GM12892 (cell line): ENCODE measurements at regions not wholly inside any gene's neighbourhood (a gene's known extent, or its start where the extent isn't known, plus 50 kb on each side); places are given as distances from the start of the nearest gene placed in this dataset.
"Not testable (repeated sequence)": the region's sequence is repeated elsewhere in the genome, so short reads cannot be mapped to it uniquely, and the experiment has no call there.

Experiments
- DNase-seq: peaks from one replicate; pipeline ENCODE4 v3.0.0; 2011; ENCODE audit not compliant: insufficient read length
- FAIRE-seq: peaks from 2 replicates; lab custom pipeline; 2011; peaks lifted over from hg19 to GRCh38; lab: Jason Lieb, UNC
- POLR2A ChIP-seq: IDR thresholded peaks from 2 replicates; pipeline ENCODE4 v1.6.1; 2011; ENCODE audit warnings: low read depth, low read length, control low read depth
- POLR2AphosphoS5 ChIP-seq: IDR thresholded peaks from 2 replicates; pipeline ENCODE4 v1.6.1; 2011; ENCODE audit warnings: low read depth, low read length, control low read depth
- TAF1 ChIP-seq: IDR thresholded peaks from 2 replicates; pipeline ENCODE4 v1.6.1; 2011; ENCODE audit warnings: low read depth, mild to moderate bottlenecking, control low read depth, low read length, borderline replicate concordance

- DNase-seq (no peak), FAIRE-seq (no peak)
- TF ChIP-seq TAF1 (no peak), POLR2AphosphoS5 (no peak), POLR2A (no peak)
Measured at GRCh38 chr2:220705678-220706077, 866.4 kb downstream of the EPHA4 start.

- TF ChIP-seq TAF1 (no peak), POLR2AphosphoS5 (no peak), POLR2A (no peak)
- DNase-seq (no peak), FAIRE-seq (no peak)
Measured at GRCh38 chr2:220707261-220707660, 864.8 kb downstream of the EPHA4 start.

- FAIRE-seq (no peak), DNase-seq (no peak)
- TF ChIP-seq TAF1 (no peak), POLR2A (no peak), POLR2AphosphoS5 (no peak)
Measured at GRCh38 chr2:220708366-220708765, 863.7 kb downstream of the EPHA4 start.

GRCh38 chr2:220717283-220717682 lies 854.8 kb downstream of the EPHA4 start:
- DNase-seq (no peak), FAIRE-seq (no peak)
- TF ChIP-seq POLR2AphosphoS5 (no peak), TAF1 (no peak), POLR2A (no peak)

GRCh38 chr2:220736778-220737177 lies 835.3 kb downstream of the EPHA4 start:
- TF ChIP-seq POLR2AphosphoS5 (no peak), POLR2A (no peak), TAF1 (no peak)
- no peak for FAIRE-seq
- no peak for DNase-seq

- DNase-seq (no peak), FAIRE-seq (no peak)
- TF ChIP-seq TAF1 (no peak), POLR2AphosphoS5 (no peak), POLR2A (no peak)
Measured at GRCh38 chr2:220743203-220743602, 828.9 kb downstream of the EPHA4 start.

GRCh38 chr2:220744861-220745260 lies 827.2 kb downstream of the EPHA4 start:
- DNase-seq (no peak), FAIRE-seq (no peak)
- TF ChIP-seq POLR2A = no peak
- no peak for TF ChIP-seq POLR2AphosphoS5
- no peak for TF ChIP-seq TAF1

GRCh38 chr2:220745682-220746081 lies 826.4 kb downstream of the EPHA4 start:
- no peak for DNase-seq

GRCh38 chr2:220747736-220748135 lies 824.4 kb downstream of the EPHA4 start:
- TF ChIP-seq POLR2AphosphoS5 (no peak), TAF1 (no peak), POLR2A (no peak)
- FAIRE-seq (no peak), DNase-seq (no peak)

More at GRCh38 chr2:220745682-220746081, 826.4 kb downstream of the EPHA4 start:
- TF ChIP-seq TAF1 = no peak
- TF ChIP-seq POLR2A = no peak
- TF ChIP-seq POLR2AphosphoS5 = no peak
- no peak for FAIRE-seq

- TF ChIP-seq TAF1 = no peak
- no peak for TF ChIP-seq POLR2AphosphoS5
- TF ChIP-seq POLR2A = no peak
- FAIRE-seq (no peak), DNase-seq (no peak)
Measured at GRCh38 chr2:220748875-220749479, 823.1 kb downstream of the EPHA4 start.

- DNase-seq (no peak), FAIRE-seq (no peak)
- TF ChIP-seq POLR2A (no peak), TAF1 (no peak), POLR2AphosphoS5 (no peak)
Measured at GRCh38 chr2:220753486-220753885, 818.6 kb downstream of the EPHA4 start.

- FAIRE-seq = no peak
- no peak for DNase-seq
- TF ChIP-seq POLR2AphosphoS5 (no peak), POLR2A (no peak), TAF1 (no peak)
Measured at GRCh38 chr2:220756653-220757052, 815.5 kb downstream of the EPHA4 start.

- not testable (repeated sequence) for FAIRE-seq, DNase-seq
Measured at GRCh38 chr2:220758376-220758775, 813.7 kb downstream of the EPHA4 start.
